Epithelial cell of esophagus (primary cell): ENCODE measurements at regions not wholly inside any gene's neighbourhood (a gene's known extent, or its start where the extent isn't known, plus 50 kb on each side); places are given as distances from the start of the nearest gene placed in this dataset.
"Not testable (repeated sequence)": the region's sequence is repeated elsewhere in the genome, so short reads cannot be mapped to it uniquely, and the experiment has no call there.

Source experiments
- DNase-seq: peaks from one replicate; pipeline ENCODE4 v3.0.0; 2010; ENCODE audit warnings: low read depth
- H3K4me3 ChIP-seq: 2 replicates; pipeline ENCODE4 v1.5.1; 2011; ENCODE audit warnings: mild to moderate bottlenecking, low read length, control low read depth
- TF ChIP-seq, protein P1 (sequence below): IDR thresholded peaks from 2 replicates; pipeline ENCODE4 v1.5.1; 2011; ENCODE audit warnings: low read depth, mild to moderate bottlenecking, low read length, control low read depth, inconsistent platforms; ENCODE audit not compliant: insufficient read depth; ENCODE audit errors: missing control alignments

DNA sequence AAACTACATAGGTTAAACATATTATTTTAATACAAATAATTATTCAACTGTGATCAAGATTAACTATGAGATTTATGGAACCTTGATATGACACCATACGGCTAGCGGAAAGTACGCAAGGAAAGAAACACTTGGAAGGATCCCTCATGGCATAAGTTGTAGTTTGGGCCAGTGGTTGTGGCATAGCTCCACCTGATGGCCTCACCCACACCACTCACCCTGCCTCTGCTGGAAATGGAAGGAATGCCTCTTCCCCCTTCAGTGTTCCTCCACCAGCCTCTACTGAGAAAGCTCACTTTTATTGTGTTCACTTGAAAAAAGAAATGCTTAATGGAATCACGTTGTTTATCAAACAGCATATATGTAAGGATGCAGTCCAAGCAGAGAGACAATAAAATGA lies 86.4 kb downstream of the BMP15 start:
- DNase-seq: no peak
- TF ChIP-seq, protein P1, sequence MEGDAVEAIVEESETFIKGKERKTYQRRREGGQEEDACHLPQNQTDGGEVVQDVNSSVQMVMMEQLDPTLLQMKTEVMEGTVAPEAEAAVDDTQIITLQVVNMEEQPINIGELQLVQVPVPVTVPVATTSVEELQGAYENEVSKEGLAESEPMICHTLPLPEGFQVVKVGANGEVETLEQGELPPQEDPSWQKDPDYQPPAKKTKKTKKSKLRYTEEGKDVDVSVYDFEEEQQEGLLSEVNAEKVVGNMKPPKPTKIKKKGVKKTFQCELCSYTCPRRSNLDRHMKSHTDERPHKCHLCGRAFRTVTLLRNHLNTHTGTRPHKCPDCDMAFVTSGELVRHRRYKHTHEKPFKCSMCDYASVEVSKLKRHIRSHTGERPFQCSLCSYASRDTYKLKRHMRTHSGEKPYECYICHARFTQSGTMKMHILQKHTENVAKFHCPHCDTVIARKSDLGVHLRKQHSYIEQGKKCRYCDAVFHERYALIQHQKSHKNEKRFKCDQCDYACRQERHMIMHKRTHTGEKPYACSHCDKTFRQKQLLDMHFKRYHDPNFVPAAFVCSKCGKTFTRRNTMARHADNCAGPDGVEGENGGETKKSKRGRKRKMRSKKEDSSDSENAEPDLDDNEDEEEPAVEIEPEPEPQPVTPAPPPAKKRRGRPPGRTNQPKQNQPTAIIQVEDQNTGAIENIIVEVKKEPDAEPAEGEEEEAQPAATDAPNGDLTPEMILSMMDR: no peak
- no peak overlapping the region for H3K4me3 ChIP-seq

DNA sequence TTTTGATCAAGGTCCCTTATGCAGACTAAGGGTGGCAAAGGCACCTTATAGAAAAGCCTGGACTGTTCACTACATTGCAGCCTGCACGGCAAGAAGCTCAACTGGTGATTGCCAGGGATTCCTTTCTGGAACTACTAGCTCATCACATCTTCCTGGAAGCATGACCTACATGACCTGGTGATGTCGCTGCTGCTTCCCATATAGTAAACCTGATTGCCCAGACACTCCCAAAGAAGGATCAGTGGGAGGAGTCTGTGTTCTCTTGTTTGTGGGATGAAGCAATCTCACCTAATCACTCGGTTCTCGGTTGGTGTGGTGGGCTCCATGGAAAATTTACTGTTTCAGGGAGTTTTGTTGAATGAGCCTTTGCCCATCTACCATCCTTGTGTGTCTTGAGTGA lies 89.8 kb downstream of the BMP15 start:
- not testable (repeated sequence) for H3K4me3 ChIP-seq, DNase-seq

DNA sequence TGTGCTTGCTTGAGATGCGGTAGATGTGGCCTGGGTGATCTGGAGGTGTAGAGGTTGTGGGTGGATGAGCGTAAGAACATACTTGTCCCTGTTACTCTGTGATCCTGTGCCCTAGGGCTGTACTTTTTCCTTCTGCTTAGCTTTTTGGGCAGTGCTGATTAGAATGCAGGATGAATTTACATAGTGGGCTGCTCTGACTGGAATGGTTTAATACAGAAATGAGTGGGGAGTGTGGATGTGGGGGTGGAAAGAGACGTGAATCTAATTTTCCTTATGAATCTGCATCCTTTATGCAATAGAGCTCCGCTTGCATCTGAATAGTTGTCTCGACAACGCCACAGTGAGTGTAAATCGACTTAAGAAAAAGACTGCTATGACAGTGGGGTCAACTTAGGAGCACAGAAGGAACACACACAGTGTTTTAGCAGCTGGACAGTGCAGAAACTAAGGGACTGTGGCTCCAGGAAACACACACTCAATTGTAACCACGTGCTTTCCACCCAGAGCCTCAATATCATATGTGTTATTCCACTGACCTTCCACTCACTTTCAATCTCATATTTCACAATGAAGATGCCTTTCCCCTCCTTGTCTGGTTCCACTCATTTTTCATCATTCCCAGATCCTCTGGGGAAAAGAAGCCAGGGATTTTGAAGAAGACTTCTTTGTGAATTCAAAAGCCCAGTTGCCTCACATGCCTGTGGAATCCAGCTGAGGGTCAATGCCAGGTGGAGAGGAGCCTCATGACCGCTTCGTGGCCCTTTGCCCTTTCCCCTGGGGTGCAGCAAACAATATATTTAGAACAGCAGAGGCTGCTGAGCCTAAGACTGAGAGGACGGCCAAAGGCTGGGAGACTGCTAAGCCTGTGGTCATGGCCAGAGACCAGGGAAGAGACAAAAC lies 91.4 kb downstream of the BMP15 start:
- not testable (repeated sequence) for DNase-seq, H3K4me3 ChIP-seq

DNA sequence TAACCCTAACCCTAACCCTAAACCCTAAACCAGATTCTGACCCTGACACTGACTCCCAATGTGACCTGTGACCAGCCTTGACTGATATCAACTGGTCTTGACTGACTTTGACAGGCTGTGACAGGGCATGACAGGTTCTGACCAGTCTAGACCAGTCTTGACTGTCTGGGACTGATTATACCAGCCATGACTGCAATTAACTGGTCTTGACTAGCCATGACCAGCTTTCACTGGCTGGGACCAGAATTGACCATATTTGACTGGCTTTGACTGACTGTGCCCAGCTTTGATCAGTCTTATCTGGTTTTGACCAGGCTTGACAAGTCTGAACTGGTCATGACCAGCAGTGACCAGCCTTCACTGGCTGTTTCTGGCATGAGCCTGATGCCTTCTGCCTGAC lies 95.5 kb downstream of the BMP15 start:
- TF ChIP-seq, protein P1: no peak
- no peak for DNase-seq
- no peak overlapping the region for H3K4me3 ChIP-seq

DNA sequence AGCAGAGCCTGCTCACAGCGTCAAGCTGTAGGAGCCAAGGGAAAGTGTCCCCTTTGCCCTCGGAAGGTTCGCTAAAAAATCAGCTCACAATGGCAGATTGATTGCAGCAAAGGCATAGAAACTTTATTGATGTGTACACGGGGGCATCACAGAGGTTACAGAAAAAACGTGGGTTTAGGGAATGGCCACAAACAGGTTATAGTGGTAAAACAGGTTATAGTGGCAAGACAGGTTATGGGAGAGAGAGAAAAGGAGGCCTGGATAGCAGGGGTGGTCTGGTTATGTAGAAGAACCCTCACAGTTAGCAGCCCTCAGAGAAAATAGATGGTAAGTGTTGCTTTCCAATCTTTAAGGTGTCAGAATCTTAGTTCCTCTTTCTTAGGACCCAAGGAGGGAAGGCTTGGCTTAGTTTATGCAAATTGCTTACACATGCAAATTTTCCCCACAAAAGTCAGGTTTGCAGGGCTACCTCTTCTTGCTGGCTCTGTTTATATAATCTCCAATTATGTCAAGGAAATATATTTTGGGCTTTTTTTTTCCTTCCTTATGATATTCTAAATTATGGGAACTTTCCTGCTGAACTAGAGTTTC lies 113.7 kb downstream of the BMP15 start:
- H3K4me3 ChIP-seq: no peak overlapping the region
- DNase-seq: peak; percentile 16
- TF ChIP-seq, protein P1: no peak

DNA sequence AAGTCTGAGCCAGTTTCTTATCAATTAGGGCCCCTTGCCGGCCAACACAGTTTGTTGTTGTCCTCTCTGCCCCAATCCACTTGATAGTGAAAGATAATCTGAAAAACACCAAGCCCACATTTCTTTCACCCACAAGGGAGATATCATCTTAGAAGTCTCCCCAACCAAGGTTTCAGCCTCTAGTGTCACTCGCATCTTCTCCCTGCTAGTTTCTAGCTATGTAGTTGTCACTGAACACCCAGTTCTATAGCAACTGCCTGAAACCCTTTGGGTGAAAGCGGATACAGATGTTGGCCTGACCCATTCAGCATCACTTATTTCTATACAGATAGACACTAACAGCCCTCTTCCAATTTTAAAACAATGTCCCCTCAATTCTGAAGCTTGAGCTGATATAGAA lies 116.3 kb downstream of the BMP15 start:
- TF ChIP-seq, protein P1: no peak
- DNase-seq: no peak
- no peak overlapping the region for H3K4me3 ChIP-seq

DNA sequence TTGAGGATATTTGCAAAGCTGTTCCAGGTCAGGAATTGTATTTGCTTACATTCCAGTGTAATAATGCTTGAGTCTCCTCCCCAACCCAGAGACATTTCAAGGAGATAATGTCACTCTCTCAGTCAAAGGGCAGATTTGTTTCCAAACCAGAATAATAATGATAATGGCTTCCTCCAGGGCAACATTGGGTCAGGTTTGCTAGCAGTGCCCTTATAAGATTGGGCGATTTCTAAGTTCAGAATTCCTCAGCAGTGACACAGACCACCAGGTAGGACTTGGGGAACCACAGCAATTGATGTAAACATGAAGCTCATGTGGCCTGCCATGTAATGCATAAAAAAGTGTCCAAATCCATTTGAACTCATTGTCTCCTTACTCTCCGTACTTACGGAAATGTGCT lies 125.2 kb downstream of the BMP15 start:
- no peak for DNase-seq
- no peak overlapping the region for H3K4me3 ChIP-seq
- TF ChIP-seq, protein P1: no peak

DNA sequence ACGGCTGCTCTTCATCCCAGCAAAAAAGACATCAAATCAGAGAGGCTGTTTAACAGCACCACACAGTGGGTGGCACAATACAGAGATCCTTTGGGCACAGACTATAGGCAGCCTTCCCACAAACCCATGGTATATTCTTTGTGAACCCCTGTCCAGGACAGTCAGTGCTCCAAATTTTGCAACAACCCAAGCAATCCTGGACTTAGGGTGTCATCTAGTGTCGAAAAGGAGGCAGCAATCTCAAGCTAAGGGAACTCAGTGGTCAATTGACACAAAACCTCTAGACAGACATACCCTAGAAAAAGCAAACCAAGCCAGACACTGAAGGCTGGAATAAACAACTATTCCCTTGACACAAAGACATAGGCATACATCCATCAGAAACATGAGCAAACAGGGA lies 137.4 kb downstream of the BMP15 start:
- no peak for DNase-seq
- no peak overlapping the region for H3K4me3 ChIP-seq
- TF ChIP-seq, protein P1: no peak
